ENCODE measurements at regions not wholly inside any gene's neighbourhood (a gene's known extent, or its start where the extent isn't known, plus 50 kb on each side); places are given as distances from the start of the nearest gene placed in this dataset.

GRCh38 chr10:4701016-4701415 is 125.0 kb upstream of the AKR1E2 start:
- no peak overlapping the region for H3K27ac ChIP-seq
- TF ChIP-seq CTCF (conservative IDR thresholded peaks at IDR 0.05): no peak

- H3K27ac ChIP-seq: no peak overlapping the region
- no peak for TF ChIP-seq CTCF (conservative IDR thresholded peaks at IDR 0.05)
Observed at GRCh38 chr10:4699950-4700730, 125.9 kb upstream of the AKR1E2 start.

GRCh38 chr10:4698075-4698474 is 127.9 kb upstream of the AKR1E2 start:
- H3K27ac ChIP-seq: peak overlapping the region; percentile 10
- no peak for TF ChIP-seq CTCF (conservative IDR thresholded peaks at IDR 0.05)

DNA sequence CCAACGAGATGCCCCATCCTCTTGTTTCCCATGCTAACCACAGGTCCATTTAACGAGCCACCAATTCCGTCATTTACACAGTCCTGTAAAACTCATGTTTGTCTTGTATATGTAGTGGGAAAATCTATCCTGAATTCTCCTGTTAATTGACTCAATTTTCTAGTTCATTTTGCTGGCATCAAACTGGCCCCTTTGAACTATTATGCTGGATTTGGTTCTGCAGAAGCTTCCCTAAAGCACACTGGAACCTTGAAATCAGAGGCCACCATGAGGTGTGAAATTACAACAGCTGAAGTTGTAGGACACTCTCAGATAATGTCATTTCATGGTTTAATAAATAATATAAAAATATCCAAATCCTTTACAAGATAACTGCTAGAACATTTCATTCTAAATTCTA is 129.8 kb upstream of the AKR1E2 start:
- no peak overlapping the region for H3K27ac ChIP-seq
- TF ChIP-seq CTCF (conservative IDR thresholded peaks at IDR 0.05): no peak

GRCh38 chr10:4693967-4694366 is 132.0 kb upstream of the AKR1E2 start:
- H3K27ac ChIP-seq: no peak overlapping the region
- no peak for TF ChIP-seq CTCF (conservative IDR thresholded peaks at IDR 0.05)

GRCh38 chr10:4692206-4692605 is 133.8 kb upstream of the AKR1E2 start:
- TF ChIP-seq CTCF (conservative IDR thresholded peaks at IDR 0.05): no peak
- H3K27ac ChIP-seq: no peak overlapping the region

- no peak overlapping the region for H3K27ac ChIP-seq
- no peak for TF ChIP-seq CTCF (conservative IDR thresholded peaks at IDR 0.05)
Observed at GRCh38 chr10:4691776-4692175, 134.2 kb upstream of the AKR1E2 start.

Data from VCaP (cell line).